NB4 (cell line): ENCODE measurements at regions not wholly inside any gene's neighbourhood (a gene's known extent, or its start where the extent isn't known, plus 50 kb on each side); places are given as distances from the start of the nearest gene placed in this dataset.

Experiments
- MYC ChIP-seq: IDR thresholded peaks from 2 replicates; pipeline ENCODE4 v1.6.1; 2011; ENCODE audit warnings: low read depth, low read length
- POLR2A ChIP-seq: IDR thresholded peaks from 2 replicates; pipeline ENCODE4 v1.6.1; 2011; ENCODE audit warnings: mild to moderate bottlenecking; ENCODE audit not compliant: insufficient read length; ENCODE audit errors: extremely low read depth

DNA sequence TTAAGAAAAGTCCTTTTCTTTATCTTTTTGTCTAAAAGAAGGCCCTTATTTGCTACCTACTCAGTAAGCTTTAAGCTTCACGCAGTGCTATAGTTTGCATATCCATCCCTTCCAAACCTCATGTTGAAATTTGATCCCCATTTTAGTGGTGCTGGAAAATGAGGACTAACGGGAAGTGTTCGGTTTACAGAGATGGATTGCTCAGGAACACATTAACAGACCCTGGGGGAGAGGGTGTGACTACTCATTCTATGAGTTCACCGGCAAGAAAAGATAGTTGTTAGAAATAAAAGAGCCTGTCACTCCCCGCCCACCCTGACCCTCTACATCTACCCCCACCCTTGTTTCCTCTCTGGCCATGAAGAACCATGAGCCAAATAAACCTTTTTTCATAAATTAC, 546.2 kb downstream of the MEI4 start:
- TF ChIP-seq POLR2A (no peak), MYC (no peak)
